ENCODE measurements at regions not wholly inside any gene's neighbourhood (a gene's known extent, or its start where the extent isn't known, plus 50 kb on each side); places are given as distances from the start of the nearest gene placed in this dataset.

DNA sequence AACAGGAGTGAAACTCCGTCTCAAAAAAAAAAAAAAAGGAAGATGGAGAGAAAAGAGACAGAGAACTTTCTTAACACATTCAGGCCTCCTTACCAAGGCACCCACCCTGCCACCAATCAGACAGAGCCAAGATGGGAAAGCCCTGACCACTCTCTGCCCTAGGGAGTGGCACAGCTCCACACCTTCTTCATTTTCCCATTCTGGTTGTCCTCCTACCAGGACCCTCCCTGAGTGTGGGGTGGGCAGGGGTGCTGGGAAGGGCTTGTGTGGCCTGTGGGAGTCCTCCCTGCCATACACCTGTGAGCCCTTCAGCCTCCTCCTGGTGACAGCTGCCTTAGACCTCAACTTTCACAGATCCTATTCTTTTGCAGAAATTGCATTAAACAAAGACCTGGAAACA, 513.6 kb downstream of the BCL11B start:
- CTCF ChIA-PET, result no interaction called here
- intact Hi-C loops (cut with micrococcal nuclease), result no loop called here
- dilution Hi-C loops (cut with MboI; ENCODE audit: extremely low pct_ligation_motif_present, low sequenced_read_pairs), result no loop called here

DNA sequence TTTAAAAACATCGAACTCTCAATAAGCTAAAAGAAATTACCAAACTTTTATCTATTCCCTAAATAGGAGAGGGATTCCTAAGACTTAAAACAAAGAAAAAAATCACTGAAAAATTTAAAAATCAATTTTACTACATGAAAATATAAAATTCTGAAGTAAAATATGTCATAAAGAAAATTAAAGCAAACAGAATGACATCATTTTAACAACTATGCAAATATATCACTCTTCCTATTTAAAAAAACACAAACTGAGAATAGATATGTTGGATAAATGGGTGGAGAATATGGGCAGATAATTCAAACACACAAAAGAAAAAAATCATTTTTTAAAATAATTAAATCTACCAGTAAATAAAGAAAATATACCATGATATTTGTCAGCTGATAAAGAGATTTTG, 510.0 kb downstream of the BCL11B start:
- Histone ChIP-seq H3K27ac (ENCODE audit: insufficient read depth, low read depth, low read length) (no peak overlapping the region), H3K4me2 (ENCODE audit: insufficient read depth, low read length) (no peak overlapping the region), H2AFZ (ENCODE audit: low read depth, low read length) (no peak overlapping the region), H3K9me1 (replicated peaks; ENCODE audit: control insufficient read depth, extremely low read depth, insufficient read depth, low read length) (no peaks in the 10 kb centered on the region), H4K20me1 (replicated peaks; ENCODE audit: control insufficient read depth, extremely low read depth, insufficient read depth, low read length) (no peaks in the 10 kb centered on the region), H3K9ac (replicated peaks; ENCODE audit: extremely low read depth, insufficient read depth, low read length) (no peak overlapping the region), H3K79me2 (ENCODE audit: control insufficient read depth, insufficient read depth, low read length) (no peaks in the 10 kb centered on the region), H3K27me3 (ENCODE audit: control insufficient read depth in 2 of 2, insufficient read depth in 2 of 2, low read length in 2 of 2) (no peaks in the 10 kb centered on the region), H3K9me3 (replicated peaks; ENCODE audit: control insufficient read depth, insufficient read depth, low read length) (no peaks in the 10 kb centered on the region), H3K36me3 (ENCODE audit: control insufficient read depth in 2 of 2, extremely low read depth in 1 of 2, insufficient read depth in 2 of 2, low read length in 2 of 2) (no peaks in the 10 kb centered on the region), H3K4me1 (ENCODE audit: control insufficient read depth, extremely low read depth, insufficient read depth, low read length) (no peaks in the 10 kb centered on the region), H3K4me3 (replicated peaks in 1 of 3; ENCODE audit: insufficient read depth in 1 of 3, low read depth in 1 of 3, low read length in 3 of 3) (no peak overlapping the region)
- TF ChIP-seq, protein P1, sequence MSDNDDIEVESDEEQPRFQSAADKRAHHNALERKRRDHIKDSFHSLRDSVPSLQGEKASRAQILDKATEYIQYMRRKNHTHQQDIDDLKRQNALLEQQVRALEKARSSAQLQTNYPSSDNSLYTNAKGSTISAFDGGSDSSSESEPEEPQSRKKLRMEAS (IDR thresholded peaks at IDR 0.05; ENCODE audit: insufficient read depth, insufficient read length), result no peak
- no peak for TF ChIP-seq EZH2 (IDR thresholded peaks at IDR 0.05; ENCODE audit: borderline replicate concordance, low read depth, low read length, severe bottlenecking)
- TF ChIP-seq, protein P2, sequence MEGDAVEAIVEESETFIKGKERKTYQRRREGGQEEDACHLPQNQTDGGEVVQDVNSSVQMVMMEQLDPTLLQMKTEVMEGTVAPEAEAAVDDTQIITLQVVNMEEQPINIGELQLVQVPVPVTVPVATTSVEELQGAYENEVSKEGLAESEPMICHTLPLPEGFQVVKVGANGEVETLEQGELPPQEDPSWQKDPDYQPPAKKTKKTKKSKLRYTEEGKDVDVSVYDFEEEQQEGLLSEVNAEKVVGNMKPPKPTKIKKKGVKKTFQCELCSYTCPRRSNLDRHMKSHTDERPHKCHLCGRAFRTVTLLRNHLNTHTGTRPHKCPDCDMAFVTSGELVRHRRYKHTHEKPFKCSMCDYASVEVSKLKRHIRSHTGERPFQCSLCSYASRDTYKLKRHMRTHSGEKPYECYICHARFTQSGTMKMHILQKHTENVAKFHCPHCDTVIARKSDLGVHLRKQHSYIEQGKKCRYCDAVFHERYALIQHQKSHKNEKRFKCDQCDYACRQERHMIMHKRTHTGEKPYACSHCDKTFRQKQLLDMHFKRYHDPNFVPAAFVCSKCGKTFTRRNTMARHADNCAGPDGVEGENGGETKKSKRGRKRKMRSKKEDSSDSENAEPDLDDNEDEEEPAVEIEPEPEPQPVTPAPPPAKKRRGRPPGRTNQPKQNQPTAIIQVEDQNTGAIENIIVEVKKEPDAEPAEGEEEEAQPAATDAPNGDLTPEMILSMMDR (IDR thresholded peaks at IDR 0.05; ENCODE audit: extremely low read depth in 1 of 2, insufficient read depth in 1 of 2, low read depth in 1 of 2, low read length in 2 of 2), result no peak
- TF ChIP-seq GATA2 (IDR thresholded peaks at IDR 0.05; ENCODE audit: insufficient read depth, insufficient read length, low read depth, low read length), result no peak
- TF ChIP-seq MYC (IDR thresholded peaks at IDR 0.05; ENCODE audit: low read depth, low read length), result no peak
- no peak for TF ChIP-seq JUN (IDR thresholded peaks at IDR 0.05; ENCODE audit: borderline replicate concordance, insufficient read depth, insufficient read length, low read depth)
- TF ChIP-seq POLR2AphosphoS5 (IDR thresholded peaks at IDR 0.05; ENCODE audit: insufficient read depth, low read depth, low read length), result no peak
- no peak for TF ChIP-seq FOS (IDR thresholded peaks at IDR 0.05; ENCODE audit: borderline replicate concordance, insufficient read depth, low read length)
- no peak for TF ChIP-seq POLR2A (IDR thresholded peaks at IDR 0.05; ENCODE audit: low read depth, low read length)
- no peak for DNase-seq (ENCODE audit: low read depth, low spot score)
- intact Hi-C loops (cut with micrococcal nuclease) (no loop called here), dilution Hi-C loops (cut with MboI; ENCODE audit: extremely low pct_ligation_motif_present, low sequenced_read_pairs) (no loop called here)
- no TSS peak for BruUV-seq (replicated peaks)
- ChIA-PET CTCF (no interaction called here), POLR2A (no interaction called here)
- FAIRE-seq, result no peak

More for the DNA sequence above, 513.6 kb downstream of the BCL11B start:
- Histone ChIP-seq H2AFZ (ENCODE audit: low read depth, low read length) (no peak overlapping the region), H3K4me1 (ENCODE audit: control insufficient read depth, extremely low read depth, insufficient read depth, low read length) (no peaks in the 10 kb centered on the region), H3K9me3 (replicated peaks; ENCODE audit: control insufficient read depth, insufficient read depth, low read length) (peaks cover 6% of the 10 kb centered on the region), H3K36me3 (ENCODE audit: control insufficient read depth in 2 of 2, extremely low read depth in 1 of 2, insufficient read depth in 2 of 2, low read length in 2 of 2) (no peaks in the 10 kb centered on the region), H3K27me3 (ENCODE audit: control insufficient read depth in 2 of 2, insufficient read depth in 2 of 2, low read length in 2 of 2) (no peaks in the 10 kb centered on the region), H3K4me2 (ENCODE audit: insufficient read depth, low read length) (no peak overlapping the region), H3K9ac (replicated peaks; ENCODE audit: extremely low read depth, insufficient read depth, low read length) (no peak overlapping the region), H3K4me3 (replicated peaks in 1 of 3; ENCODE audit: insufficient read depth in 1 of 3, low read depth in 1 of 3, low read length in 3 of 3) (no peak overlapping the region), H3K9me1 (replicated peaks; ENCODE audit: control insufficient read depth, extremely low read depth, insufficient read depth, low read length) (no peaks in the 10 kb centered on the region), H3K79me2 (ENCODE audit: control insufficient read depth, insufficient read depth, low read length) (no peaks in the 10 kb centered on the region), H4K20me1 (replicated peaks; ENCODE audit: control insufficient read depth, extremely low read depth, insufficient read depth, low read length) (no peaks in the 10 kb centered on the region), H3K27ac (ENCODE audit: insufficient read depth, low read depth, low read length) (no peak overlapping the region)
- TF ChIP-seq, protein P2 (IDR thresholded peaks at IDR 0.05; ENCODE audit: extremely low read depth in 1 of 2, insufficient read depth in 1 of 2, low read depth in 1 of 2, low read length in 2 of 2), result no peak
- TF ChIP-seq JUN (IDR thresholded peaks at IDR 0.05; ENCODE audit: borderline replicate concordance, insufficient read depth, insufficient read length, low read depth), result no peak
- TF ChIP-seq GATA2 (IDR thresholded peaks at IDR 0.05; ENCODE audit: insufficient read depth, insufficient read length, low read depth, low read length), result no peak
- TF ChIP-seq, protein P1 (IDR thresholded peaks at IDR 0.05; ENCODE audit: insufficient read depth, insufficient read length), result no peak
- no peak for DNase-seq (ENCODE audit: low read depth, low spot score)
- FAIRE-seq, result no peak
- POLR2A ChIA-PET, result no interaction called here
- no TSS peak for BruUV-seq (replicated peaks)
